Body of pancreas (tissue), 4 donors: ENCODE measurements at regions not wholly inside any gene's neighbourhood (a gene's known extent, or its start where the extent isn't known, plus 50 kb on each side); places are given as distances from the start of the nearest gene placed in this dataset.

ENCODE experiments used
- POLR2A ChIP-seq, 3 donors: fragments of 450-650 bp; IDR thresholded peaks; one replicate each; pipeline ENCODE4 v1.6.1; 2016; ENCODE audit warnings: antibody characterized with exemption in 3 of 3, mild to moderate bottlenecking in 2 of 3
- TF ChIP-seq, protein P1 (sequence below), 7 experiments: fragments of 450-650 bp in 4 of 7; fragments of 200-600 bp in 3 of 7; sonication (generic) in 3 of 7; IDR thresholded peaks; one replicate each; pipeline ENCODE4 v1.5.1; 2016 to 2019; ENCODE audit warnings: antibody characterized with exemption in 7 of 7

DNA sequence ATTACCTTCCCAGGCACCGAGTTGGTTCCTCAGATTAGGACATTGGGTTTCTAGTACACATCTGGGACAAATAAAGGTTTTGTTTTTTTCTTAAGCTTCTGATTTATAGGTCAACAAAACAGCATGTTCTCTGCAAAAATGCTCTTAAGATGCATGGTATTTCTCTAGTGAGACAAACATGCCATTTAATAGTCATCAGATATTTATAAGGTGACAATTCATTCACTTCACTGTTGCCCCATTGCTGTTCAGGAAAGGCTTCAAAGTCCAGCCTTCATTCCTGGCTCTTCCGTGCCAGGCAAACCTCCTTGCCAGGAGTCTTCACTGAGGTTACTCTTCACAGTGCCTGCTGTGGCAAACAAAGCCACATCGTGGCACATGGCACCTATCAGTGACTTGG, 156.3 kb upstream of the FNDC3A start:
- TF ChIP-seq POLR2A (IDR thresholded peaks at IDR 0.05) = no peak
- TF ChIP-seq, protein P1, sequence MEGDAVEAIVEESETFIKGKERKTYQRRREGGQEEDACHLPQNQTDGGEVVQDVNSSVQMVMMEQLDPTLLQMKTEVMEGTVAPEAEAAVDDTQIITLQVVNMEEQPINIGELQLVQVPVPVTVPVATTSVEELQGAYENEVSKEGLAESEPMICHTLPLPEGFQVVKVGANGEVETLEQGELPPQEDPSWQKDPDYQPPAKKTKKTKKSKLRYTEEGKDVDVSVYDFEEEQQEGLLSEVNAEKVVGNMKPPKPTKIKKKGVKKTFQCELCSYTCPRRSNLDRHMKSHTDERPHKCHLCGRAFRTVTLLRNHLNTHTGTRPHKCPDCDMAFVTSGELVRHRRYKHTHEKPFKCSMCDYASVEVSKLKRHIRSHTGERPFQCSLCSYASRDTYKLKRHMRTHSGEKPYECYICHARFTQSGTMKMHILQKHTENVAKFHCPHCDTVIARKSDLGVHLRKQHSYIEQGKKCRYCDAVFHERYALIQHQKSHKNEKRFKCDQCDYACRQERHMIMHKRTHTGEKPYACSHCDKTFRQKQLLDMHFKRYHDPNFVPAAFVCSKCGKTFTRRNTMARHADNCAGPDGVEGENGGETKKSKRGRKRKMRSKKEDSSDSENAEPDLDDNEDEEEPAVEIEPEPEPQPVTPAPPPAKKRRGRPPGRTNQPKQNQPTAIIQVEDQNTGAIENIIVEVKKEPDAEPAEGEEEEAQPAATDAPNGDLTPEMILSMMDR (IDR thresholded peaks at IDR 0.05) = no peak
